KMS-11 (cell line): ENCODE measurements at regions not wholly inside any gene's neighbourhood (a gene's known extent, or its start where the extent isn't known, plus 50 kb on each side); places are given as distances from the start of the nearest gene placed in this dataset.

ENCODE experiments used
- H2AFZ ChIP-seq: fragments of 200-600 bp; sonication (generic); 2 replicates; pipeline ENCODE4 v1.6.1; 2016; ENCODE audit warnings: antibody characterized with exemption, mixed run types, low read depth
- H3K27ac ChIP-seq: fragments of 200-600 bp; sonication (generic); 2 replicates; pipeline ENCODE4 v1.6.1; 2016; ENCODE audit warnings: mild to moderate bottlenecking, mixed run types
- H3K27me3 ChIP-seq: fragments of 200-600 bp; sonication (generic); 2 replicates; pipeline ENCODE4 v1.6.1; 2017; ENCODE audit warnings: mild to moderate bottlenecking, low read depth, mixed run types, moderate library complexity; ENCODE audit not compliant: insufficient read depth
- H3K36me3 ChIP-seq: fragments of 200-600 bp; sonication (generic); 2 replicates; pipeline ENCODE4 v1.6.1; 2017; ENCODE audit warnings: mild to moderate bottlenecking, mixed run types; ENCODE audit not compliant: insufficient read depth
- H3K4me1 ChIP-seq: fragments of 200-600 bp; sonication (generic); 2 replicates; pipeline ENCODE4 v1.6.1; 2016; ENCODE audit warnings: mild to moderate bottlenecking, low read depth, mixed run types; ENCODE audit not compliant: poor library complexity, severe bottlenecking
- H3K4me2 ChIP-seq: fragments of 200-600 bp; sonication (generic); 2 replicates; pipeline ENCODE4 v1.7.0; 2016; ENCODE audit warnings: mild to moderate bottlenecking, mixed run types
- H3K4me3 ChIP-seq: fragments of 200-600 bp; sonication (generic); IDR thresholded peaks from 2 replicates; pipeline ENCODE4 v1.6.1; 2017; ENCODE audit warnings: low read depth, low read length, mixed read lengths; ENCODE audit not compliant: insufficient read depth
- H3K79me2 ChIP-seq: fragments of 200-600 bp; sonication (generic); 2 replicates; pipeline ENCODE4 v1.6.1; 2016; ENCODE audit warnings: low read depth, mixed run types; ENCODE audit not compliant: insufficient read depth
- H3K9ac ChIP-seq: fragments of 200-600 bp; sonication (generic); 2 replicates; pipeline ENCODE4 v1.6.1; 2016; ENCODE audit warnings: mild to moderate bottlenecking, mixed run types
- H4K20me1 ChIP-seq: fragments of 200-600 bp; sonication (generic); 2 replicates; pipeline ENCODE4 v1.6.1; 2016; ENCODE audit warnings: mild to moderate bottlenecking, mixed run types; ENCODE audit not compliant: insufficient read depth
- CTCF ChIP-seq: fragments of 200-600 bp; sonication (generic); conservative IDR thresholded peaks from 2 replicates; pipeline ENCODE4 v1.6.1; 2017; ENCODE audit warnings: low read depth, mild to moderate bottlenecking, antibody characterized with exemption, low read length, moderate library complexity, mixed read lengths

- Histone ChIP-seq H3K4me1 (no peaks in the 10 kb centered on the region), H3K79me2 (no peaks in the 10 kb centered on the region), H2AFZ (no peak overlapping the region), H3K27ac (no peak overlapping the region), H3K36me3 (no peaks in the 10 kb centered on the region), H3K4me3 (no peak overlapping the region), H3K27me3 (no peaks in the 10 kb centered on the region), H3K4me2 (no peak overlapping the region), H4K20me1 (no peaks in the 10 kb centered on the region), H3K9ac (no peak overlapping the region)
- no peak for TF ChIP-seq CTCF
Observed at GRCh38 chr7:124688991-124689390, 76.6 kb downstream of the GPR37 start.

GRCh38 chr7:124686543-124687171, 78.9 kb downstream of the GPR37 start:
- Histone ChIP-seq H4K20me1 (no peaks in the 10 kb centered on the region), H3K4me2 (no peak overlapping the region), H3K36me3 (no peaks in the 10 kb centered on the region), H3K27ac (no peak overlapping the region), H3K4me3 (no peak overlapping the region), H3K9ac (no peak overlapping the region), H3K27me3 (no peaks in the 10 kb centered on the region), H2AFZ (no peak overlapping the region), H3K4me1 (no peaks in the 10 kb centered on the region), H3K79me2 (no peaks in the 10 kb centered on the region)
- no peak for TF ChIP-seq CTCF

DNA sequence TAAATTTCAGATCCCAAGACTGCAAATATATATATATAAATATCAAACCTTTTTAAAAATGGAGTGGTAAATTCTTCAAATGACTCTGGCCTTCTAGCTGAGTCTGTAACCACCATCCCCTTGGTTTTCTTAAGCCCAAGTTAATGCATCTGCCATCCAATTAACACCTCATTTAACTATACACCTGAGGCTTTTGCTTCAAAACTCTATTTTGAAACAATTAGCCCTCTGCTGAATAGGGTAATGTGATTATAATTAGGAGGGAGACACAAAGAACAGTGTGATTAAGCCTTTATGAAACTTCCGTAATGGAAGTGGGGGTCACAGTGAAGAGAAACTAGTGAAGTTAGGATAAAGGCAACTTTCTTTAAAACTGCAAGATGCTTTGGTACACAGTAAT, 83.6 kb downstream of the GPR37 start:
- no peaks in the 10 kb centered on the region for H4K20me1 ChIP-seq

DNA sequence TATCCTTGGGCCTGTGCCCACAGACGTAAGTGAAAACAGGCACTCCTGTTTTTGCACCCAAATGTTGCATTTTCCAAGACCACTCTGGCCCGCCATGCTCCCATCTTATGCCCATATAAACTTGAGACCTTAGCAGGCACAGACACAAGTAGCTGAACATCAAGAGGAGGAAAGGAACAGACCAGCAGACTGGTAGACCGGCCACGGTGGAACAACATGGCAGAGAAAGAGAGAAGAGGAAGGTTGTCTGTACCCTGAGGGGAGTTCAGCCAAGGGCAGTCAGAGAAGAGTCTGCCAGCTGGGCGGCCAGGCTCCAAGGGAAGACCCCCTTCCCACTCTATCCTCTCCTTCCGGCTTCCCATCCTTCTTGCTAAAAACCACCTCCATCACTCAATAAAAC, 85.3 kb downstream of the GPR37 start:
- Histone ChIP-seq H3K79me2 (no peaks in the 10 kb centered on the region), H3K4me2 (no peak overlapping the region), H3K4me3 (no peak overlapping the region), H4K20me1 (no peaks in the 10 kb centered on the region), H3K27me3 (no peaks in the 10 kb centered on the region), H2AFZ (no peak overlapping the region), H3K36me3 (no peaks in the 10 kb centered on the region), H3K9ac (no peak overlapping the region), H3K27ac (no peak overlapping the region), H3K4me1 (no peaks in the 10 kb centered on the region)
- no peak for TF ChIP-seq CTCF

More for the DNA sequence above, 83.6 kb downstream of the GPR37 start:
- no peaks in the 10 kb centered on the region for H3K79me2 ChIP-seq
- no peaks in the 10 kb centered on the region for H3K4me1 ChIP-seq
- H3K36me3 ChIP-seq, result no peaks in the 10 kb centered on the region
- no peak overlapping the region for H3K4me3 ChIP-seq
- no peak overlapping the region for H3K4me2 ChIP-seq
- no peak overlapping the region for H2AFZ ChIP-seq
- no peaks in the 10 kb centered on the region for H3K27me3 ChIP-seq
- TF ChIP-seq CTCF, result no peak
- H3K27ac ChIP-seq, result no peak overlapping the region
- no peak overlapping the region for H3K9ac ChIP-seq
